Inflammatory macrophage treated with lipopolysaccharide for 4 hours (primary cell): ENCODE measurements at regions not wholly inside any gene's neighbourhood (a gene's known extent, or its start where the extent isn't known, plus 50 kb on each side); places are given as distances from the start of the nearest gene placed in this dataset.

Experiments
- DNase-seq: peaks from one replicate; pipeline ENCODE4 v3.0.0-alpha.2; 2020

DNA sequence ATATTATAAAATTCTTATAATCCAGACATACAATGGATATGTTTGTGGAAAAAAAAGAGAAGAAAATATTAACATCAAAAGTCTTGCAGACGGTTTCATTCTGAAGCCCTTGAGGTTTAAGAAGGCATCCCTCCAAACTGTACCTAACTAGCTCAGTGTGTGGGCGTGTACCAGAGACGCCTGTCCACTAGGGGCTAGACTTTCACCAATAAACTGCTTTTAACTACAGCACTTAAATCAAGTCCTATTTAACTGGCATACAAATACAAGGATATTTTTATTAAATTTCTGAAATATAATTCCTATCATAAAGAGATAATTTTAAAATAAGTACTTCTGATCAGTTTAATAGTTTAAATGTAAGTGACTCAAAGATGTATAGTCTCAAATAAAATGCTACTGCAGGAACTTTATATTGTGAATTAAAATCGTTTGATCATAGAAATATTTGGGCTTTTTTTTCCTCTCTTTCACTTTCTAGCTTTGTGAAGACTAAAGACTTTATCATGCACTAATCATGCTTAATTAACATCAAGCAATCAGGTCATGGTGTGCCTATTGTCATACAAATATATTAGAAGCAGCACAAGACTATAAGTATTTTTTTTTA is 437.7 kb downstream of the SATB2 start:
- no peak for DNase-seq

DNA sequence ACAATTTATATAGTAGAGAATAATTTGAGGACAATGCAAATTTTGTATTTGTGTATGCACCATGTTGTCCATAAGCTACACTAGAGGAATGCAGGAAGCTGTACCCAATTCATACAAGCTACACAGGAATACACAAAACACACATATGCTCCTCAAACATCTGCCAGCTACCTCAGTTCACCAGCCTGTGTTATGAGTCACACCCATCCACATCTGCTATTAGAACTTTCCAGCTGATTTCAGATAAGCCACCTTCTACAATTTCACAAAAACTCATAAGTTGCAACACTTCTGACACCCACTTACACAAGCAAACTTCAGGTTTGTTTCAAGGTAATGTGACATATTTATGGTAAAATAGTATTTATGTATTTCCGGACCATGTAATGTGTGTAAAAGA is 438.9 kb downstream of the SATB2 start:
- no peak for DNase-seq

DNA sequence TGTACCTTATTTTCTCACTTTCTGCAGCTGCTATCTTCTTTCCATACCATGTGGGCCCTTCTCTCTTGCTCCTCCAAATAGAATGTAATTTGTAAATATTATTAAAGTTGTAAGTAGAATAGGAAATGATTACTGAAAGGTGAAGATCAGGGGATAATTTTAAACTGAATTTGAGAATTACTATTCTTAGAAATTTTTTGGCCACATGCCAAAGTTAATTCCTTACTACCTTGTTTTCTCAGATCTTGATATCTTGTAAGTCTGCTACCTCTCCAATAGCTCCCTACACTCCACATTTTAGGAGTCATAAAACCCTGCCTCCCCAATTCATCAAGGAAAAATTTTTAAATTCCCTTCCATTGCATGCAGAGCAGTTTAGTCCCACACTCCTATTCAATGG is 442.7 kb downstream of the SATB2 start:
- no peak for DNase-seq

DNA sequence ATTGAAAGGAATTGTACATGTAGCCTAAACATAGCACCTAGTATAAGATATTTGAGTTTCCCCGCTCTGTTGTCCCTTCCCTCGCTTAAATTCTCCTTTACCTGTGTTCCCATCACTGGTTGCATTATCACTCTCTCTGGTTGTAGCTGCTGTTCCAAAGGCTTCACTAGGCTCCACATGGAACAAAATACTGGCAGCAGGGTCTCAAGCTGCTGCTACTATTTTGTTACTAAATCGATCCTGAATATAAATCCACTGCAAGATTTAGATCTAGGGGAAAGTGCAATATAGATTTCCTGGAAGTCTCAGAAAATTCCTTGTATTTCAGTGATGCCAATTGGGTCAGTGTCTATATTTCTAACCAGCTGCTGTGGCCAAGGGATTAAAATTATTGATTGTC is 443.5 kb downstream of the SATB2 start:
- DNase-seq = no peak

DNA sequence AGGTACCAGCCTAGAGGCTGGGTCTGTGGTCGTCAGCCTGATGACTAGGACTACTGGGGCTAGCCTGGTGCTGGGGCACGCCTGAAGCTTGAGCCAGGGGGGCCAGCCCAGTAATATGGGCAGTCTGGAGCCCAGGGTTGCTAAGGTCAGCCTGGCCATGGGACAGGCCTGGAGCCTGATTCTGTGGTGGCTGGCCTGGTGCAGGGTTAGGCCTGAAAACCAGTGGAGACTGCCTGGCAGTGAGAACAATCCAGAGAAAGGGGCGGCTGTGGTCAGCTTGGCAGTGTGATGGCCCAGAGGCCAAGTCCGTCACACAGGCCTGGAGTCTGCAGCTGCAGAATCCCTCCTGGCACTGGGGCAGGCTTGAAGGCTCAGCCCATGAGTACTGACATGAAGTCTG is 445.8 kb downstream of the SATB2 start:
- no peak for DNase-seq

DNA sequence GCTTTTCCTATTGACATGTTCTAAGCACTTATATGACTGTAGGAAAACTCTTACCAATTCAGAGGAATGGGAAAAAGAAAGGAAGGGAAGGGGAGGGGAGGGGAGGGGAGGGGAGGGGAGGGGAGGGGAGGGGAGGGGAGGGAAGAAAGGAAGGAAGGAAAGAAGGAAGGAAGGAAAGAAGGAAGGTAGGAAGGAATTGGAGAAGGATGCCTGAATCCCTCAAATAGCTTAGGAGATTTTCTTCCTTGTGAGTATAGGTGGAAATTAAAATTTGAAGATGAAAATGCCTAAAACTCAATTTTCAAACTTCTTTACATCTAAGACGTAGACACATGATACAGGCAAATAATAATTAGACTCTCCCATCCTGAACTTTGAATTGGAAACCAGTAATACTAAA is 463.1 kb downstream of the SATB2 start:
- no peak for DNase-seq

DNA sequence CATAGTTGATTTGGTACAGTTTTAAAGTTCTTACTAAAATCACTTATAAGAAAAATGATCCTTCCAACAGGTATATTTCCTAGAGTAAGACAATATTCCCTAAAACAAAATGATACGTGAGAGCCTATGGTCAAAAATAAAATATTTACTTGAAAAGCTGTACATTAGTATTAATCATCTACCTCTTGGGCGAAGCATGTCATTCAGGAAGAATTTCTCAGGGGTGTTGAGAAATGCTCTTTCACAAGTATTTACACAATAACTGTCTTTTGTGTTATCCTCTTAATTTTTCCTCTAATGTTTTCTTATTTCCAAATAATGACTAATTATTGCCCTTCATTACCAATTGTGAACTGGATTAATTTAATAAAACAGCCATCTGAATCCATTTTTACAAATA is 466.3 kb downstream of the SATB2 start:
- no peak for DNase-seq

DNA sequence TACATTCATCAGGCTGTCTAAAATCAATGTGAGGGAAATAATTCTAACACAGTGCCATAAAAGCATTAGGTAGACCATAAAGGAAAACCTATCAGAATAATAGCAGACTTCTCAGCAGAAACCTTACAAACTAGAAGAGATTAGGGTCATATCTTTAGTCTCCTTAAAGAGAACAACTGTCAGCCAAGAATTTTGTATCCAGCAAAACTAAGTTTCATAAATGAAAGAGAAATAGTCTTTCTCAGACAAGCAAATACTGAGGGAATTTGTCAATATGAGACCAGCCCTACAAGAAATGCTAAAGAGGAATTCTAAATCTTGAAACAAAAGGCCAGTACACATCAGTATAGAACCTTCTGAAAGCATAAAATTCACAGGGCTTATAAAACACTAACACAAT is 482.0 kb downstream of the SATB2 start:
- DNase-seq = no peak

DNA sequence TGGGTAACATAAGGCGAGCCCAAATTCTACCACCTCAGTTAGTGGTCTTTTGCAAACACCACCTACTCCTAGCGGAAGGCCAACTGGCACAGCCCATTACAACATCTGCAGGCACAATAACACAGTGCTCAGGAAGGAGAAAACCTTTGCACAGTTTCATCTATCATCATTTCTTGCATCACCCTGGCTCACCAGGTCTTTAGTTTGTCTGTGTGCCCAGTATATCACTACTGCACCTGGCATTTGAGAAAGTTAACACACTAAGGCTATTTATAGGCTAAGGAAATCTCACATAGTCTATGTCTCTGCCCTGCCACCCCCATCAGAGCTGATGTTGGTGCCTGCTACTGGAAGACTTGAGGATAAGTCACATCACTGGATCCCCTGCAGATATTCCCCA is 484.0 kb downstream of the SATB2 start:
- no peak for DNase-seq

DNA sequence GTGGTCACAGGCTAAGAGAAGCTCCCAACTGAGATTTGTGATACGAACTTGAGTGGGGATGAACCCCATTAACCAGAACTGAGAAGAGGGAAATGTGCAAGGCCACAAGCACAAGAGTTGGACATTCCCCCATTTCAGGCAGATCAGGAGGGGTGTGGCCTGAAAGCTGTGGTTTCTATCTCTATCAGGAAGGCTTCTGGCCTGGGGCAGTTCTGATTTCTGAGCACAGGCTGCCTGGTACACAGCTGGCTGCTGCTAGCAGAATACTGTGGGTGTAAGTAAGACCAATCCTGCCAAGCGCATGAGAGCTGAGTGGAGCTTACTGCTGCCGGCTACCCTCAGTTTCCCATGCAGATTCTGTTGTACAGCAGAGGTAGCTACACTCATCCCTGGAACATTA is 484.6 kb downstream of the SATB2 start:
- no peak for DNase-seq

DNA sequence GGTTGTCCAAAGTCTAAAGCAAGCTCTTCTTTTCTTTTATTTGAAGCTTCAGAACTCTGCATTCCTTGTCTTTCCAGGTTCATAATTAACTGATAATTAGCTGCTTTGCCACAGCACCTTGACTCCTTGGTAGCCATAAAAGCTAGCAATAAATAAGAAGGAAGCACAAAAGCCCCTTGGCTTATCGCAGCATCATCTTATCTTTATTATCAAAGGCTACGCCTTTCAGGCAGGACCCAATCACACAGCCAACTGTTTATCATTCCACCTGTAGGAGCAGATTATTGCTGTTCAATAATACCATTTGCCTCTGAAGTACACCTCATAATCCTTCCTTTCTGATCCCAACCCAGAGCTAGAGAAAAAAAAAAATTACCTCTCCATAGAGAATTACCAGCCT is 489.2 kb downstream of the SATB2 start:
- DNase-seq = no peak

DNA sequence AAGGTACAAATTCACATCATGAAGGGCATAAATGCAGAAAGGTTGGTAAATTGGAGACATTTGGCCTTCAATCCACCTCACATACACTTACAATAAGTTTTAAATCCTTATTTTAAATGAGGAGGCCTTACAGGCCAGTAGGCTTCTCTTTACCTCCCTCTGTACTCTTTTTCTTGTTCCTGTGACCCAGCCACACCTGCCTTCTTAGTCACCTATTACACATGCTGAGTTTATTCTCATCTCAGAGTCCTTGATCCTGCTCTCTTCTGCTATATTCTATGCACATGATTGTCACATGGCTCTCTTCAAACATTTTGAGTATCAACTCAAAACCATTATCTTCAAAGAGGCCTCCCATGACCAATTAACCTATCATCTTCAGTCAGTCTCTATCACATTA is 491.5 kb downstream of the SATB2 start:
- no peak for DNase-seq

DNA sequence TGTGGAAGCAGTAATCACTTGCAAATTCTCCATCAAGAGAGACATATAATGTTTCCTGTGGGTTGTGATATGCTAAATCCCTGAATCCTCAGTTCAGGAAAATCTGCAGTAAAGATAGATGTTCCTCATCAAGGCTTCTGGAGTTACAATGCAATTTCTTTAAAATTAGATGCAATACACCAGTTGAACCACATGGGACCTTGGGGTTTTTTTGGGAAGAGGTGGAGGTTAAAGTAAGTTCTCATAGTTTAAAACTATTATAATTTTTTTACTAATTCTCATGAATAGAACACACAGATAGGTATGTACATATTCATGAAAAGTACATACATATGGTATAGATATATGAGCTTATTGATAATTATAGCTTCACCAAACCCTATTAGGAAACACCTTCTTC is 496.2 kb downstream of the SATB2 start:
- DNase-seq = no peak

DNA sequence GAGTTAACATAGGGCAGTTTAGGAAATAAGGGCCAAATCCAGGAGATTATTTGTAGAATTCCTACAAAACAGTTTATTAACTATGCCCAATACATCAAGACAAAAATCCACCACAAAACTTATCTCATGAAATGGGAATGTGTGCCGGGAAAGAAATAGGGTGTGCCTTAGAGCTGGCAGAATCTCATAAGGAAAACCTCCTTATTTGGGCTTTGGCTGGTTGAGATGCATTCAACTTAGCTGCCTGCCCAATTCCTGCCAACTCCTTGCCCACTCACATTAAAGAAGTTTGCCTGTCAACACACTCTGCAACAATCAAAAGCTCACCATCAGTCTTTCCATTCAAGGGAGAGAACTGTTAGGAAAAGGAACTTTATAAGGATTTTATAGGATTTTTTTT is 500.6 kb downstream of the SATB2 start:
- no peak for DNase-seq

DNA sequence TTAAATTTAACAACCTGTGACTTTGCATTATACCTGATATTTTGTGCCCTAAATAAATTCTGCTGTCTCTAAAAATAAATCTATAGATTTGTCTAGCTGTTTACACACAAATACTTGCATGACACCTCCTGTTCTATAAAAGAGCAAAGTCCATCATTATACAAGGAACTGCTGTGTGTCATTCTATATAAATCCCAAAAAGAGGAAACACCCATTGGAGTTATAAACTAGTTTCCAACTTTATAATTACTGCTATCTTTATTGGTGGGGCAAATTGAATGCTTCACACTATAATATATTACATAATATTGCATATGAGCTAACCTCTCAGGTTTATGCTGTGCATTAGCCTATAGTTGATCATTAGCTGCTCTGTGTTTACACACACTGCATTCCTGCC is 504.4 kb downstream of the SATB2 start:
- no peak for DNase-seq

DNA sequence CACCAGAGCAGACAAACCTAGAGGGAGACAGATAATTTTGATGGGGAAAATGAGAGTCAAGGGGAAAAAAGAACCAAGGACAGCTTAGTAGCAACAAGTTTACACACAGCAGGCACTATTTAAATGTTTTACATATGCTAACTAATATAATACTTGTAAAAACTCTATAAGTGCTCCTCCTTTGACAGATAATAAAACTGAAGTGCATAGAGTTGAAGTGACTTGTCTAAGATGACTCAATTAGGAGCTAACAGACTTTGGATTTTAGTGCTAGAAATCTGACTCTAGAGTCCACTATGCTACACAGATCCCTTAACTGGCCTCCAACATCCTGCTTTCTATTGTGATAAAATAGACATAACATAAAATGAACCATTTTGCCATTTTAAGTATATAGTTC is 506.9 kb downstream of the SATB2 start:
- DNase-seq = no peak

DNA sequence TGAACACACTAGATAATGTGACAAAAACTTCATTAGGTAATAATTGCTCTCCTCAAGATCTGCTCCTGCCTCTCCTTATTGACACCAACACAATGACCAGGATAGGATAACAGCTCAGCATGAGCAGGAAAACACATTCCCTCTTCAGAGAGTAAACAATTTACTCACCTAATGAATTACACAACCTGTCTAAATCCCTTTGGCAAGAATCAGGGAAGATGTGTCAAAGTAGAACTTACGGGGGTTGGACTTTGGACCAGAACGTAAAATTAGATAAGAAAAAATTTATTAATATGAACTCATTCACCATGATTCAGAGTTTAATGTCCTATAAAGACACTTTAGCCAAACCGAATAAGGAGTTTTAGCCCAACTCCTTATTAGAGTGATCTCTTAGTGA is 512.2 kb downstream of the SATB2 start:
- DNase-seq = no peak

DNA sequence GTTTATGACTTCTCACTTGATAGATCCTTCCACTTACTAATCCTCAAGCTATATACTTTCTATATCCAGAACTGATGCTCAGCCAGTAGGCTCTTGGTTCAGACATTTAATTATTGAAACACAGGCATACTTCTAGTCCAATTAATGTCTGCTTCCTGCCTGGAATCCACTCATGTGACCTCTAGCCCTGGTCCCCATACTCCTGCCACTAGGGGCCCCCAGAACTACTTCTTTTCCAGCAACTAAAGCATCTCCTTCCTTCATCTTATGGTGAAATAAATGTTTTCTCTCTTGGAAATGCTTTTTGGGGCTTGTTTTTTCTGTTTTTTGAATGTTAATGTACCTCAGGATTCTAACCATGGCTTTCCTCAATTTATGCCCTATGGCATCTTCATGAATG is 527.6 kb downstream of the SATB2 start:
- no peak for DNase-seq

DNA sequence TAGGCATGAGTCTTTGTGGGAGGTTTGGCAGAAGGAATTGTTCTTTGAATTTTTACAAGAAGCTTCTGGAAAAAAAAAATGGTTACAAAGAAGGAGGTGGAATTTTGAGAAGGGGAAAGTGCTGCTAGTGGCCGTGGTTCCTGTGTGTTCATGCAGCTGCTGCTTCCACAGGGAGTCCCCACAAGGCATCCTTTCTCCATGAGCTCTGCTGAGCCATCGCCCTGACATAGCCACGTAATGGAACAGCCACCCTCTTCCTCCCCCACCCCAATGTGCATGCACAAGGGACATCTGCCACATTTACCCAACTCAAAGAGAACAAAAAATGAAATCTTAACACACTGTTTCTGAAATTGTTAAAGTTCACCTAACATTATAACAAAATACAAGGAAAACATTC is 529.7 kb downstream of the SATB2 start:
- no peak for DNase-seq

DNA sequence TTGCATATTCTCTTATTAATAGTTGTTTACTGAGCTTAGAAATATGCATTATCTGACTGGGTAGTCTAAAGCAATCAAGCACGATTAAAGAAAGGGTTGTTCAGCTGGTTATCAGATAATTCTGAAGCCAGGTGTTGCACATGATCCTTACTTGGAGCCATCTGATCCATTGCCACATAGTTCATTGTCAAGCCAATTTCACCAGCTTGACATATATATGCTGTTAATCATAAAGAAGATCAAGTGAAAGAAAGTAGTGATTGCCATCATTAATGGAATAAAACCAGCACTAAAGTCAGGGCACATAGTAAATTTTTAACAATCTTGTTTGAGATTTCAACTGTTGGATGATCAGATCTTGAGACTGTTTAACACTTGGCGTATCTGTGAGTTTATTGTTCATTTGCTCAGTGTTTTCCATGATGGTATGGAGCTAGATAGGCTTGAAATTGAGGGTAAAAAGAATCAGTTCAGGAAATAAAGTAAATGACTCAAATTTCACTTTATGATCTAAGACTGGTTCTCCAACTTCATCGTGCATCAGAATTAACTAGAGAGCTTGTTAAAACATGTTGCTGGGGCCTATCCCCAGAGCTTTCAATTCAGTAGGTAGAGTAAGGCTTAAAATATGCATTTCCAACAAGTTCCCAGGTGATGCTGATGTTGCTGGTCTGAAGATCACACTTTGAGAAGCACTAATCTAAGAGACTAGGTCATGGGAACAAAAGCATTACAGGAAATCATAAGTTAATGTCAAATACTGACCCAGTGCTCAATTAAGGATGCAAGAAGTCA is 539.6 kb downstream of the SATB2 start:
- no peak for DNase-seq

DNA sequence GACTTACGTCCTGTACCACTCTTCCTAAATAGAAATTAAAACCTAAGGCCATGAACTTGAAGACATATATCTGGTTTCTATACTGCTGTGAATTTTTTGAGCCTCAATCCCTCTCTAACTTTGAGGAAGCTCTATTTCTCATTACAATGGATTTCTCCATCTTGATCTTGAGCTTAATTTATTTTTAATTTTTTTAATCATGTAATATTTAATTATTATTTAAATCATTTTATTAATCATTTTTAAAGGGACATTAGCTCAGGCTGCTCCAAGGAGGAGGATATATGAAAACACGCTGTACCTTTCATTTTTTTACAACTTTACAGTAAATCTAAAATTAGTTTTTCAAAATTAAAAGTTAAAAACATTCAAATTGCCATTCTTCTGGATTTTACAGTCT is 540.5 kb downstream of the SATB2 start:
- DNase-seq = no peak

DNA sequence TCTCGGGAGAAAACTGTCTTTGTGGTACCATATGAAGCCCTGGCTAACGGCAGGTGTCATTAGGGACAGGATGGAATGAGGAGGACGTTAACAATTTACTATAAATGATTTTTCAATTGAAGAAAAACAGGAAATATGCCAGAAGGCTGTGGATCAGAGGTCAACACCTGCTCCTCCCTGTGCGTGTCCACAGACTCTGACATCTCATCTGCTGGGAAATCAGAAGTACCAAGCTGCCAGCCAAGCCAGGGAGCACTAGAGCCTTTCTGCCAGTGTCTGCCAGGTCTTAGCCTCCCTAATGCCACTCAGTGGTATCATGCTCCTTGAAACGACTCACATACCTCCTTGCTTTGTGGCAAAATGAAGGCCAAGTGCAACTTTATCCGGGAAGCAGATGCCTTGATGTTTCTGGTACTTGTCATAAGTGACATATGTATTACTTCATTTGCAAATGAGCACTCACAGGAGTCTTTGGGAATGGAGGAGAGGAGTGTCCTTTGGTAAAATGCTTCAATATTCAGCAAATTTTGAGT is 541.1 kb downstream of the SATB2 start:
- no peak for DNase-seq

DNA sequence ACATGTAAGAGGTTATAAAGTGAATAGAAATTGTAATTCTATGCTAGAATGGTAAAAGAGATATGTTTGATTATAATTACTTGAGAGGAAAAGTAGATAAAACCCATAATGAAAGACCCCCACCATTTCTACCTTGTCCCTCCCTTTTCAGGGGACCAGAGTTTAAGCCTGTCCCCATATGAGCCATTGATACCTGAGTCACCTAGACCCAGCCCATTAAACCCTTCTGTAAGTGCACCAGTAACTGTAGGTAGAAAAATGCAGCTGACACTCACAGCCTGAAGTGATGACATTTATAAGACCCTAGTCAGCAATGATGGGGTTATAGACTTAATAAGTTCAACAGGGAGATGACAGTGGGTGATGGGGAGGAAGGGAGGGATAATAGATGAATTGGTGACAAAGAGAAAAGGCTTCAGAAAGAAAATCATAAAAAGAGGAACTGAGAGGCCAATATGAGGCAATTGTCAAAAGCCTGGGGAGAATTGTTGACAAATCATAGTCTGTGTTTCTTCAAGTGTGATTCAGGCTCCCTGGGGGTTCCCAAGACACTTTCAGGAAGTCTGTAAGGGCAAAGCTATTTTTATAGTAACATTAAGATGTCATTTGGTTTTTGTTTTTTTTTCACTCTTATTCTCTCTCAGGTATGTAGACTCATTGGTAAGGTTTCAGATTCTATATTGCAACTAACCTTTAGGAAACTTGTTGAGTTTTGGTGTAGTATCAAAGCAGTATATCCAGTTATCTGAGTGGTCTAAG is 544.2 kb downstream of the SATB2 start:
- peak; percentile 81 for DNase-seq
